ENCODE measurements at regions not wholly inside any gene's neighbourhood (a gene's known extent, or its start where the extent isn't known, plus 50 kb on each side); places are given as distances from the start of the nearest gene placed in this dataset.
A peak's percentile ranks its signal among the peaks of the same experiment; 100 is the strongest.
"Not testable (repeated sequence)": the region's sequence is repeated elsewhere in the genome, so short reads cannot be mapped to it uniquely, and the experiment has no call there.

- DNase-seq (ENCODE audit: low read depth in 1 of 2, low spot score in 1 of 2): no peak
These were observed 228.2 kb upstream of the PROX1 start for GRCh38 chr1:213759359-213760181.

DNA sequence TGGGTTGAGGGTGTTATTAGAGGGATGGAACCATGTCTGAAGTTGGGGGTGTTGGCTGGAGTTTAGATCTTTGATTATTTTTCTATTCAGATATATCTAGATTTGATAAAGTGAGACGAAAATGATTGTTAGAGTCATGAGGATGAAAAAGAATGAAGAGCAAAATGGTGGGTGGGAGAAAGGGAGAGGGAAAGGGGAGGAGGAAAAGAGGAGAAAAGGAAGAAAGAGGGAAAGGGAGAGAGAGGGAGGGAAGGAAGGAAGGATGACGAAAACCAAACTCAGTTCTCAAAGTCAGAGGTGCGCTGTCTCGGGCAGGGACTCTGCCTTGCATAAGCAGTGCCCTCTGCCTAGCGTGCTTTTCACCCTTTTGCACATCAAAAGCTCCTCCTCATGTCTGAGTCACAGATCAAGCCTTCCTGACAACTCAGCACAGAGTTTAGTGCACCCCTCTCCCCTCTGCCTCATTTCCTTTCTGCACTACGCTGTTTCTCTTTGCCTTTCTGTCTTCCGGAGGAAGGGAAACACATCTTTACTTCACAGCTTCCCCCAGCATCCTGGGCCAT lies 225.8 kb upstream of the PROX1 start:
- peak in 1 of 2 donors; percentile 54 for DNase-seq (ENCODE audit: low read depth in 1 of 2, low spot score in 1 of 2)

GRCh38 chr1:213767683-213768082 lies 220.1 kb upstream of the PROX1 start:
- no peak for DNase-seq (ENCODE audit: low read depth in 1 of 2, low spot score in 1 of 2)

DNA sequence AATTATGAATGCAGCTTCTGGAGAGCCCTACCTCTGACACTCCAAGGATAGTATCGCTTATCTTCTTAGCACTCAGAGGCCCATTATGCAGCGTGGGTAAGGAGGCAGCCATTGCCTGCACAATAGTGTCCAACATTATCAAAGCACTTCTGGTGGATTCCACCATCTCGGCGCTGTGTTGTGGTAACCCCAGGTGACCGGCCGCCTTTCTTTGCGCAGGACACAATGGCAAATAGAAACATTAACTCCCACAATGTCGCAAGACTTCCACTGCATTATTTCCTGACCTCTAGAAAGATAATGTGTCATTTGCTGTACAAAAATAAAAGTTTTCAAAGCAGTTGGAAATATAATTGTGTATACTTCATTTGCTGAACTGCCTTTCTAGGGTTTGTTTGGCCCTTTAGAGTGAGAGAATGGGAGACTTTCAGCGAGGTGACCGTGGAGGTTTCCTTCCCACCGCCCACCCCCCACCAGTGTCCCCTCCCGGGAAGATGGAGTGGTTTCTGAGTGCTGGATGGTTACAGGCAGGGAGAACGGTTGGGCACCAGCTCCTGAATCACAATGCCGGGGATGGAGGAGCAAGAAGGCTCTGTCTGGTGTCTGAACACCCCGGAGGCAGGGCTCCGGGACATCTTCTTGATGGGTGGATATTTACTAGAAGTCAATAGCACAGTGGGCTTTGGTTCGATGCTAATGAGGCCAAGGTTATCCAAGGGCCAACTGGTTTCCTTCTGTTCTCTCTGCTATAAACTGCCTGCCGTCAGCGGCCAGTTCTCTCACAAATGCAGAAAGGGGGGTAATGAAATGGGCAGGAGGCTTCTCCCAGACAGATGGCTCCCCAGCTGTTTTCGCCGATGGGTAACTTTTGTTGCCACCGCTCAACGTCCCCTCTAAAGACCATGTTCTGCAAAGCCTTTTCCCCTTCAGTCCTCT lies 215.4 kb upstream of the PROX1 start:
- DNase-seq (ENCODE audit: low read depth in 1 of 2, low spot score in 1 of 2): no peak

- no peak for DNase-seq (ENCODE audit: low read depth in 1 of 2, low spot score in 1 of 2)
These were observed 213.8 kb upstream of the PROX1 start for GRCh38 chr1:213773975-213774374.

DNA sequence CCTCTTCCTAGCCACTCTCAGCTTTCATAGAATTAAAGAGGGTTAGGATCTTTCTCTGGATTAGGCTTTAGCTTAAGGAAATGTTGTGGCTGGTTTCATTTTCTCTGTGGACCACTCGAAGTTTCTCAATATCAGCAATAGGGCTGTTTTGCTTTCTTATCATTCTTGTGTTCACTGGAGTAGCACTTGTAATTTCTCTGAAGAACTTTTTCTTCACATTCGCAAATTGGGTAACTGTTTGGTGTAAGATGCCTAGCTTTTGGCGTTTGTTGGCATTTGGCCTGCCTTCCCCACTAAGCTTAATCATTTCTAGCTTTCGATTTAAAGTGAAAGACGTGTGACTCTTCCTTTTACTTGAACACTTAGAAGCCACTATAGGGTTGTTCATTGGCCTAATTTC lies 210.8 kb upstream of the PROX1 start:
- no peak for DNase-seq (ENCODE audit: low read depth in 1 of 2, low spot score in 1 of 2)

- DNase-seq (ENCODE audit: low read depth in 1 of 2, low spot score in 1 of 2): no peak
These were observed 208.5 kb upstream of the PROX1 start for GRCh38 chr1:213779228-213779627.

- DNase-seq (ENCODE audit: low read depth in 1 of 2, low spot score in 1 of 2): no peak
These were observed 204.7 kb upstream of the PROX1 start for GRCh38 chr1:213782941-213783672.

- DNase-seq (ENCODE audit: low read depth in 1 of 2, low spot score in 1 of 2): no peak
These were observed 203.9 kb upstream of the PROX1 start for GRCh38 chr1:213783893-213784292.

- DNase-seq (ENCODE audit: low read depth in 1 of 2, low spot score in 1 of 2): no peak
These were observed 201.1 kb upstream of the PROX1 start for GRCh38 chr1:213786683-213787082.

GRCh38 chr1:213790565-213790964 lies 197.2 kb upstream of the PROX1 start:
- DNase-seq (ENCODE audit: low read depth in 1 of 2, low spot score in 1 of 2): no peak

DNA sequence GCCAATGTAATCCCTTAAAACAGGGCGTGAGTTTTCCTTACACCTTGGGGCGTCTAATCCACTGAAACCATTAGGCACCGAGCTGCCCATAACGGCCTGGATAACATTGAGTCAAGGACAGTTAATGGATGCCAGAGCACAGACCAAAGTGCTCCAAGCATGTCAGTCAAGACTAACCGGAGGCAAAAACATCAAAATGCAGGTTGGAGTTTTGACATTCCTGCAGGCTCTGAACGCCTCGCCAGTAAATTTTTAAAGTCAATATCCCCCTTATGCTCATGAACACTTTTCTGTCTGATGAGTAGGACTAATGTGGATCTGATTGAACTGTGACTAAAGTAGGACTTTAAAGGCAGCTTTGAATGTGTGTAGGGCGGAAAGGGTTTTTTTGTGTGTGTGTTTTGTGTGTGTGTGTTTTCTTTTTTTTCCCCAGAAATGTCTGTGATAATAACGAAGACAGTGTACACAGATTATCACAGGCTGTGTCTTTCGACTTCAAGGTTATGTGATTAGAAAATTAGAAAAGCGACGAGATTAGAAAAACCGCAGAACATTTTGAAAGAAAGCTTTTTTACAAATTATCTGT lies 194.2 kb upstream of the PROX1 start:
- DNase-seq (ENCODE audit: low read depth in 1 of 2, low spot score in 1 of 2): no peak

DNA sequence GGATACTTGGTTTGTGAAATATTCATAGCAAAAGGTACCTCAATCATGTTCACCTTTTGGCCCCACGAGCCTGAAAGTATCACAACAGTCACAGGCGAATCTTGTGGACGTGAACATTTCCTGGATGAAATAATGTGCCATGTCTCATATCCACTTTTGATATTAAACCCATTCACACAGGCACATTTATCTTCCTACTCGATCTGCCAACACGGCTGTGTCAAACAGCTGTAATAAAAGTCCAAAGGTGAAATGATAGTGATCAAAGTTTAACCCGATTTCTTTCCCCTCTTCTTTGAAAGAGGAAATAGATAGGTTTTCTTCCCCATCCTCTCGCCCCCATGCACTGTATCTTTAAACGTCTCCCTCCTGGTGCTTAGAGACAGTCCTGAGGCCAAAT lies 191.2 kb upstream of the PROX1 start:
- no peak for DNase-seq (ENCODE audit: low read depth in 1 of 2, low spot score in 1 of 2)

DNA sequence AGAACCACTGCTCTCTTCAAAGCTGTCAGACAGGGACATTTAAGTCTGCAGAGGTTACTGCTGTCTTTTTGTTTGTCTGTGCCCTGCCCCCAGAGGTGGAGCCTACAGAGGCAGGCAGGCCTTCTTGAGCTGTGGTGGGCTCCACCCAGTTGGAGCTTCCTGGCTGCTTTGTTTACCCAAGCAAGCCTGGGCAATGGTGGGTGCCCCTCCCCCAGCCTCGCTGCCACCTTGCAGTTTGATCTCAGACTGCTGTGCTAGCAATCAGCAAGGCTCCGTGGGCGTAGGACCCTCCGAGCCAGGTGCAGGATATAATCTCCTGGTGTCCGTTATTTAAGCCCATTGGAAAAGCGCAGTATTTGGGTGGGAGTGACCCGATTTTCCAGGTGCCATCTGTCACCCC lies 179.5 kb upstream of the PROX1 start:
- not testable (repeated sequence) for DNase-seq (ENCODE audit: low read depth in 1 of 2, low spot score in 1 of 2)

DNA sequence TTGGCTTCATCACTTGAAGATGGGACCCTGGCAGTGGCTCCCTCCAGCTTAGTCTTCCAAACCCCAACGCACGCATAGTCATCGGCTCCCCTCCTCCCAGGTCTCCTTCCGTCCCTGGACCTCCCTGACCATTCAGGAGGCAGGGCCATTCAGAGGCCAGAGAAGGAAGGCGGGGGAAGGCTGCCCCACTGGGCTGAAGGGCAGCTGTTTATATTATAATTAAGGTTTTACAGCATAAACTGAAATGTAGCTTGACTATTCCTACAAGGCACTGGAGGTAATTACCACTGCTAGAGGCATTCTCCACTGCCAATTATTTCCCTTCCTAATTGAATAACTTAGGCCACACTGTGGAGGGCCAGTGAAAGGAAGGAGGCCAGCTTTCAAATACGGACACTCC lies 170.6 kb upstream of the PROX1 start:
- no peak for DNase-seq (ENCODE audit: low read depth in 1 of 2, low spot score in 1 of 2)

- DNase-seq (ENCODE audit: low read depth in 1 of 2, low spot score in 1 of 2): no peak
These were observed 167.2 kb upstream of the PROX1 start for GRCh38 chr1:213820362-213821149.

DNA sequence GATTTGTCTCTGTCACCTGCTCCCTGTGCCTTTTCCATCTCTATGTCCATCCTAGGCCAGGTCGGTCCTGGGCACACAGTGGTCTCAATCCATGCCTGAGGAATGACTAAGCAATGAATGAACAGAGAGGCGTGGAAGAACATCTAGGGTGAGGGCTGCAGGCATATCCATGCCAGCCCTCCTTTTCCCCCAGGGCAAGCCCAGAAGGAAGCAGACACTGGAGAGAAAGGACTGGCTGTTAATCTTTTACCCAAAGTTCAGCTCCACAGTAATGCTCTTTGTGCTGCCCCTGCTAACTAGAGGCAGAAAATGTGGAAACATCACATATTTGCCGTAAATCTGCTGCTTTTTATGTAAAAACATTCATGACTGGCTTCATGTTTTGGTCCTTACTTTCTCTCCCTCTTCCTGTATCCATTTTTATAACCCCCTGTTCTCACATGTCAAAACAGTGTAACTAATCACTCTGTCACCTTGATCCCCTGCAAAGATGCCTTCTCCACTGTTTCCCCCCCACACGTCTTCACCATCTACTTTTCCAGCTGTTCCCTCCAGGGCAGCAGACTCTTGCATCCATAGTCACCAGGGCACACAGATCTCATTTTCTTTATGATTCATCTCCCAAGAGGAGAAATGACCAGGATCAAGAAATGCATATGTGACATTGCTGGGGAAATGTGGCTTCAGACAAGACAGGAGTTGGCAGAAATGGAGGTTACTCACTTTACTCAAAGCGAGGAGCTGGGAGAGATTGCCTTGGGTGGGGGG lies 166.4 kb upstream of the PROX1 start:
- no peak for DNase-seq (ENCODE audit: low read depth in 1 of 2, low spot score in 1 of 2)

- DNase-seq (ENCODE audit: low read depth in 1 of 2, low spot score in 1 of 2): no peak
These were observed 165.8 kb upstream of the PROX1 start for GRCh38 chr1:213821943-213822334.

DNA sequence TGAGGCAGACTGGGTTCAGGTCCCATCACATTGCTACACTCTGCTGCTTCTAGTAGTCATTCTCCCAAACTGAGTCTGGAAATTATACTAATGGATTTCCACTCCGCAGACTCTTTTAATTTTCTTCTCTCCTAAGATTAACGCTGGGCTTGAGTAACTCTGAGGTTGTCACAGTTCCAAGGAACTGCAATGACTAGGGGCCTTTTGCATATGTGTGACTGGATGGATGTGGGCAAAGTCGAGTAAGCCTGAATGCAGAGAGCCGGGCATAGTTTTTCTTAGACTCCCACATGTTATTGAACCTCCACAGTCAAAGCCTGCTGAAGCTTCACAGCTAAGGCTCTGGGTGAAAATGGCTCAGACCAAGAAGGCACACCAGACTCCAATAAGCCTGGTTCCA lies 160.9 kb upstream of the PROX1 start:
- no peak for DNase-seq (ENCODE audit: low read depth in 1 of 2, low spot score in 1 of 2)
